GM12891 (cell line): ENCODE measurements at regions not wholly inside any gene's neighbourhood (a gene's known extent, or its start where the extent isn't known, plus 50 kb on each side); places are given as distances from the start of the nearest gene placed in this dataset.

Source experiments
- POLR2A ChIP-seq: IDR thresholded peaks from 2 replicates; pipeline ENCODE4 v1.6.1; 2011; ENCODE audit warnings: low read depth, low read length, control low read depth
- POLR2AphosphoS5 ChIP-seq: IDR thresholded peaks from 2 replicates; pipeline ENCODE4 v1.6.1; 2011; ENCODE audit warnings: low read depth, low read length, control low read depth

GRCh38 chr2:4465671-4466070 lies 762.3 kb downstream of the DCDC2C start:
- no peak for TF ChIP-seq POLR2AphosphoS5
- no peak for TF ChIP-seq POLR2A
